Kidney (tissue), 13 donors: ENCODE measurements at regions not wholly inside any gene's neighbourhood (a gene's known extent, or its start where the extent isn't known, plus 50 kb on each side); places are given as distances from the start of the nearest gene placed in this dataset.

Experiments
- DNase-seq, 5 donors: peaks; one replicate each; pipeline ENCODE4 v3.0.0-alpha.2; 2013 to 2020
- FAIRE-seq: peaks from 2 replicates; lab custom pipeline; 2012; peaks lifted over from hg19 to GRCh38; lab: Jason Lieb, UNC
- H3K27ac ChIP-seq, 2 donors: one replicate each; pipeline ENCODE4 v1.7.0; 2013; ENCODE audit warnings: low read depth in 2 of 2, low read length in 2 of 2, inconsistent platforms in 1 of 2
- H3K27me3 ChIP-seq: one replicate; pipeline ENCODE4 v1.7.1; 2013; ENCODE audit warnings: low read length, inconsistent platforms; ENCODE audit not compliant: control insufficient read depth, insufficient read depth
- H3K36me3 ChIP-seq, 3 donors: one replicate each; pipeline versions ENCODE4 v1.7.0 to v1.7.1; 2013; ENCODE audit warnings: low read length in 3 of 3, control low read depth in 1 of 3, inconsistent platforms in 1 of 3; ENCODE audit not compliant: insufficient read depth in 3 of 3, control insufficient read depth in 2 of 3
- H3K4me1 ChIP-seq, 3 donors: one replicate each; pipeline versions ENCODE4 v1.7.0 to v1.7.1; 2013; ENCODE audit warnings: low read length in 3 of 3, inconsistent platforms in 1 of 3, low read depth in 1 of 3; ENCODE audit not compliant: control insufficient read depth in 2 of 3, insufficient read depth in 2 of 3
- H3K4me3 ChIP-seq, 3 donors: one replicate each; pipeline versions ENCODE4 v1.7.0 to v1.8.1; 2013; ENCODE audit warnings: low read length in 3 of 3, control low read depth in 1 of 3, inconsistent platforms in 1 of 3
- H3K9ac ChIP-seq, 3 donors: one replicate each; pipeline versions ENCODE4 v1.7.0 to v1.7.1; 2013; ENCODE audit warnings: low read length in 3 of 3, control low read depth in 1 of 3, inconsistent platforms in 1 of 3
- H3K9me3 ChIP-seq, 3 donors: one replicate each; pipeline versions ENCODE4 v1.7.0 to v1.7.1; 2013; ENCODE audit warnings: low read length in 3 of 3, control low read depth in 1 of 3, inconsistent platforms in 1 of 3; ENCODE audit not compliant: control insufficient read depth in 2 of 3, insufficient read depth in 1 of 3
- CTCF ChIP-seq: IDR thresholded peaks from 3 replicates; pipeline ENCODE4 v1.5.1; 2012; ENCODE audit warnings: mild to moderate bottlenecking, moderate library complexity, borderline replicate concordance; ENCODE audit not compliant: insufficient read depth; ENCODE audit errors: extremely low read depth
- intact Hi-C: fragments of 100-400 bp; cut with DNase I; formaldehyde crosslinking; loops from one replicate; pipeline ENCODE4 v1.11.1; 2022
- donor health status: control.
- donor health status: control.
- donor health status: control.
- donor health status: control.
- donor health status: control.
- donor health status: DM: yes; HTN: yes; CAD: no.
- donor health status: Normal renal cell carcinoma (clear cell type).

- Histone ChIP-seq H3K4me3 (no peak overlapping the region), H3K9me3 (no peaks in the 10 kb centered on the region), H3K27ac (no peak overlapping the region), H3K36me3 (no peaks in the 10 kb centered on the region), H3K9ac (no peak overlapping the region), H3K27me3 (no peaks in the 10 kb centered on the region), H3K4me1 (no peaks in the 10 kb centered on the region)
- intact Hi-C loops, result no loop called here
- DNase-seq (peak in 2 of 5 donors; percentile 6 to 9), FAIRE-seq (no peak)
- no peak for TF ChIP-seq CTCF
Observed at GRCh38 chr14:28059254-28059653, 707.3 kb upstream of the FOXG1 start.

- no peaks in the 10 kb centered on the region for H3K9me3 ChIP-seq
- no peaks in the 10 kb centered on the region for H3K36me3 ChIP-seq
- no peak for DNase-seq
- H3K27ac ChIP-seq, result no peak overlapping the region
- no peaks in the 10 kb centered on the region for H3K4me1 ChIP-seq
- intact Hi-C loops, result no loop called here
- H3K4me3 ChIP-seq, result no peak overlapping the region
- no peak overlapping the region for H3K9ac ChIP-seq
- no peaks in the 10 kb centered on the region for H3K27me3 ChIP-seq
- no peak for TF ChIP-seq CTCF
- FAIRE-seq, result no peak
Observed at GRCh38 chr14:28061006-28061405, 705.6 kb upstream of the FOXG1 start.

GRCh38 chr14:28077021-28077420 lies 689.6 kb upstream of the FOXG1 start:
- Histone ChIP-seq H3K27me3 (no peaks in the 10 kb centered on the region), H3K4me3 (no peak overlapping the region), H3K9ac (no peak overlapping the region), H3K4me1 (no peaks in the 10 kb centered on the region), H3K36me3 (no peaks in the 10 kb centered on the region), H3K9me3 (no peaks in the 10 kb centered on the region), H3K27ac (no peak overlapping the region)
- no peak for DNase-seq
- TF ChIP-seq CTCF, result no peak
- intact Hi-C loops, result no loop called here
- no peak for FAIRE-seq

- no peak for FAIRE-seq
- TF ChIP-seq CTCF, result no peak
- no peaks in the 10 kb centered on the region for H3K36me3 ChIP-seq
- no peak overlapping the region for H3K4me3 ChIP-seq
- intact Hi-C loops, result no loop called here
- H3K4me1 ChIP-seq, result no peaks in the 10 kb centered on the region
- H3K27ac ChIP-seq, result no peak overlapping the region
- no peak overlapping the region for H3K9ac ChIP-seq
- H3K9me3 ChIP-seq, result no peaks in the 10 kb centered on the region
- no peak for DNase-seq
- no peaks in the 10 kb centered on the region for H3K27me3 ChIP-seq
Observed at GRCh38 chr14:28083389-28083788, 683.2 kb upstream of the FOXG1 start.
